CD4-positive, alpha-beta T cell treated with Interleukin-21 for 1 hour (primary cell): ENCODE measurements at regions not wholly inside any gene's neighbourhood (a gene's known extent, or its start where the extent isn't known, plus 50 kb on each side); places are given as distances from the start of the nearest gene placed in this dataset.

Experiments used
- DNase-seq: peaks from one replicate; pipeline ENCODE4 v3.0.0-alpha.2; 2020

DNA sequence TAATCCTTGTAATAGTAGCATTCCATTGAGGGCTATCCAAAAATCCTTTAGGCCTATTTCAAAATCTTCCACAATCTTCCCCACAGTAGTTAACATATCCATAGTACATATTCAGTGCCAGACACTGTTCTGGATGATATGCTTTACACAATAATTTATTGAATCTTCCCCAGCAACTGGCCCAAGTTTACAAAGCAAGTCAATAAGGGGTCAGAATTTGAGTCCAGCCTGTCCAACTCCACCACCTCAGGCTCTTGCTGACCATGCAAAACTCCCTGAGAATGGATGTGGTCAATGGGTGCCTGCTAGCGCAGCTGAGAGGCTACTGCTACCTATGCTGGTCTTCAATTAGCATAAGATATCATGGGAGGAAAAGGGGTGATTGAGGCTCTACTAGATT lies 529.6 kb downstream of the FGF9 start:
- no peak for DNase-seq

DNA sequence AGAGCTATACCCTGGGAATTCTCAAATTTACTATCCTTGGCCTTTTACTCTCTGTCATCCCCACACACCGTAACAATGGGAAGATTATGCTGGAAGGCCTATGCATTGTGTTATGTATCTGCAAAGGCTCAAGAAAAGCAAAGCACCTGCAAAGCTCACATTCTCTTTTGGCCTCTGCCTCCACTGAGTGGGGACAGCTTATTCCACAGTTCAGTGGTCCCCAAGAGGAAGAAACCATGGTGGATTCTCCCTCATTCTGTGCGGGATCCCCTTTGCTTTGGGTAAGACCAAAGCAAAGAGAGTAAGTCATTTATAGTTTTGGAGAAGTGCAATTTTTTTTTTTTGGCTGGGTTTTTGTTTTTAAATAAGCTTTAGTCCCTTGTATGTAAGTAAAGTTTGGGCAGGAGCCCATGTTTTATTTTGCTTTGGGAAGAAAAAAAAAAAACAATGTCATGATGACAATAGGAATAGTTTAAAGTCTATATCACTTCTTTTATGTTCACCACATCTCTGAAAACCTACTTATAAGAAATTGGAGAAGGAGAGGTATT lies 530.6 kb downstream of the FGF9 start:
- DNase-seq, result no peak

DNA sequence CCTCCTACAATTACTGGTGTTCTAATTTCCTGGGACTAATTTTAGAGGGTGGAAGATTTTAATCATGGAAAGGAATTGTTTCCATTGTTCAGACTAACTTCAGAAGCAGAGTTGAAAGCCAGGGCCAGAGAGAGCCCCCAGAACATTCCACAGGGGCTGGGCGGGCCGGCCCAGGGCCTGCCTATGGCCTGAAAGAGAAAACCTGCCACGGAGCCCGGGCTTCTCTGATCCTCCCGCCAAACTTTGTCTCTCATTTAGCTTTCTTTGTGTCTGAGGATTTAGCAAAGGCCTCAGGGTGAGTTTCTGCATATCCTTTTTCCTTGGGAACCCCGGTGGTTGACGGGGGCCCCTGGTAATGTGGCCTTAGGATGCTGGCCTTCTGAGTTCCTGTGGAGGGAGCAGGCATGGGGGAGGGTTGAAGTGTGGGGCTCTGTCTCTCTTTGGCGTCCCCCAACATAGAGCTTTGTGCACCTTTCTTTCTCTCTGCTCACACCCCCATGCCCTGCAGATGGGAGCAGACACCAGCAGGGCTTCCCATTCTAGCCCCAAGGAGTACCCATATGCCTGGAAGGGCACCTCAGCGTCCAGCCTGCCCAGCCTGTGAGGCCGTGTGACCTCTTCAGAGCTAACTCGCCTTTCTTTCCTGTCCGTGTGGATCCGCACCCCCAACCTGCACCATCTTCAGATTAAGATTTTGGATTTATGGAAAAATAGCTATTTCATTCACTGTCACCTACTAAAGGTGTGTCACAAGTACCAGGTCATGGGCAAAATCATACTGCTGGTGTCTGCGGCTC lies 539.5 kb downstream of the FGF9 start:
- DNase-seq, result no peak

DNA sequence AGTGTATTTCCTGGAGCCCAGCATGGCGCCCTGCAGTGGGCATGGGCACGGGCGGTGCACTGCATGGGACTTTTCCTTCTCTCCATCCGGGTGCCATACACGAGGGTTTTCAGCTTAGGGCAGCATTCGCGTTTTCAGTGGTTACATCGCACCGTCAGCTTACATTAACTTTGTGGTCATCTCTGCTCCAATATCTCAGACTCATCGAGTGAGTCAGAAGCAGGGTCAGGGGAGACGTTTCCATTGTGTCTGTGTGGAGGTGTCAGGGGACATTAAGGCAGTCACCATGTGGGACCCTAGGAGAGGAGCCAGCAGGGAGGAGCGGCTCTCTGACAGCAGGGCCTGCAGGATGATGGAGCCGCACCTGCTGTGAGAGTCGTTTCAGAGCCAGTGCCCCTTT lies 541.0 kb downstream of the FGF9 start:
- DNase-seq, result no peak

DNA sequence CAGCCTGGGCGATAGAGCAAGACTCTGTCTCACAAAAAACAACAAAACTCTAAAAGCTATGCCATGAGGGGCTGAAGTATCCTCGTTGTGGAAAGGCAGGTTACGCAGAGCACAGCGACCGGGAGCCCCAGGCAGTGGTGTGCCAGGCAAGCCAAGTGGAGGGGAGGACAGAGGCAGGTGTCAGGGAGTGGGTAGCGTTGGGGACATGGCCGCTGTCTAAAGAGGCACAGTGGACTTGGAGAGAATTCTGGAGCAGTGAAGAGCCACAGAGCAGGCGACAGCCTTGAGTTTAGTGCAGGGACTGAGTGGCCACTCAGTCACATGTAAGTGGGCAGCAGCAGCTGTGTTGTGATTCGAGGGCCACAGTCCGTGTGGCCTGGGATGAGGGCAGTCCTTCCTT lies 541.7 kb downstream of the FGF9 start:
- DNase-seq, result no peak

DNA sequence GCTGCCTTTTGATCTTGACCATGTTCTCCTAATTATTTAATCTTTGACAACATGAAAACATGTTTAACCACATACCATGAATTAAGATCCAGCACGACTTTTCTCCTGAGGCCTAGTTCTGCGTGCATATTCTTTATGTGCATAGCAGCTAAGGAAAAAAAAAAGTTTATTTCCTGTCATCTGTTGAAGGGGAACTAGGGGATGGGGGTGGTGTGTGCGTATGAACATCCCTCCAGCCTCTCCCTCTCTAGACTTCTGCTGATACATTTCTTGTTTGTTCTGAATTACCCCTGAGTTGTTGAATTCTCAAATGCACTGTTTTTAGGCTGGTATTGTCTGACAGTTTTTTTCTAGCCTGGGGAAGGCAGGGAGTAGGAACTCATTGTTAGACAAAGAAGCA lies 543.3 kb downstream of the FGF9 start:
- DNase-seq, result no peak

DNA sequence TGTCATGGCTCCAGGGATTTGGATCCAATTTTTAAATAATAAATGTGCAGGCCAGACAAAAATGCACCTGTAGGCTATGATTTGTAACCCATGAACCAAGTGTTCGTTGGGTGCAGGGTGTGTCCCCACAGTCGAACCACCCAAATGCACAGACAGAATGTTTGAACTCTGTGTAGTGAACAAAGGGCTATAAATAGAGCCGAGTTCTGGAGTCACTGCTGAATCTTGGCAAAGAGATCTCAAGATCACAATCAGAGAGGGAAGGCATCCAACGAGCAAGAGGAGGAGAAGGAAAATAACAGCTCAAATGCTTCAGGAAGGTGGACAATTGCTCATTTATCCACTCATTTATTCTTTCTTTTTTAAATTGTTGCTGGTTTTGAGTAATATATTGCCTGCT lies 547.9 kb downstream of the FGF9 start:
- no peak for DNase-seq

DNA sequence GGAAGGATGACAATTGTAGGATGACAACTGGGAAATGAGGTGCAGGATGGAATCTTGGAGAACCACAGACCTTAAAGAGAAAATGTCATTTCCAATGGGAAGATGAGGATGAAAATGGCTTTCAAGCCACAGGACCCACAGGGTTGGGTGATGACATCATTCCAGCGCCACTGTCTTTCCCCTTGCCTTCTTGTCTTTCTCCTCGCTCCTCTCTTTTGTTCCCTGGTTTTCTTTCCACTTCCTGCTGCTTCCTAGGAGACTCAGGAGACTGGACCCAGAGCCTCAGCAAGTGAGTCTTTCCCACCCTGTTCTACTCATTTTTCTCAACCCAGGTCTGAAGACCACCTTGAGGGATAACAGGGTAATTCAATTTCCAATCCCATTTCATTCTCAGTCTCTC lies 548.8 kb downstream of the FGF9 start:
- DNase-seq, result no peak

DNA sequence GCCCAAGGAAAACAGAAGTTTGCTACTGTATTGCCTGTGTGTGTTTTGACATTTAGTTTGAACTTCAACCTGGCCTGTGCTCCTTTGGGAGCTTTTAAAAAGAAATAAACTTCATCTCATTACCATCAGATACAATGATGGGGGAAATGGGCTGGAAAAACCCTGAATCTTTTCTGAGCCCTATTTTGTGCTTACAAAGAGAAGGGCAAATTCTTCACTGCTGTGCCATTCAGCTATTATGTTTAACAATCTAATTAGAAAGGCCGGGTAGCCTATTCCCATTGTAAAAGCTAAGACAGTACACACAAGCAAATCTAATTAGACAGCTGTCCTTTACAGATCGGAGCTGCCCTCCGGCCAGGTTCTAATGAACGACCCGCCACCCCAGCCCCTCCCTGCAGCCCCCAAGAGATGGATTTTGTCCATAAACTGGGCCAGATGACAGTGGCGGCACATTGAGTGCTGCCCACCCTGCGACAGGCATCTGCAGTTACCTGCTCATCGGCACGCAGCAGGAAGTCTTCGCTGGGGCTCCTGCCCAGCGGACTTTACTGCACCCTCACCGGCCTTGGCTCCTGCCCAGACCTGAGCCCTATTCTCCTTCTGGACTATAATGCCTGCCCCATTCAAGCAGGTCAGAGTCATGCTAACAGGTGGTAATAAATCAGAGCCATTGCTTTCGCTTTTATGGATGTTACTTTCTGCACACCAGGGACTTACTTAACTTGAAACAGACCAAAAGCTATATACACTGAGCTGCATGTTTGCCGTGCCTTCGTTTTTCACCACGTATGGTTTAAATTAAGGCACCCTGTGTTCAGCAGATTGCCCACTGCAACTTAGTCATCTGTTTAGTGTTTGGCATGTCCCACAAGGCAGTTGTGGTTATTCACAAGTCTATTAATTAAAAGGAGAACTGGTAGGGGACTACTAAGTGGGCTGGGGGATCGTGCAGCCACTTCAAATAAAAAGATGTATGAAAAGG lies 549.6 kb downstream of the FGF9 start:
- no peak for DNase-seq

DNA sequence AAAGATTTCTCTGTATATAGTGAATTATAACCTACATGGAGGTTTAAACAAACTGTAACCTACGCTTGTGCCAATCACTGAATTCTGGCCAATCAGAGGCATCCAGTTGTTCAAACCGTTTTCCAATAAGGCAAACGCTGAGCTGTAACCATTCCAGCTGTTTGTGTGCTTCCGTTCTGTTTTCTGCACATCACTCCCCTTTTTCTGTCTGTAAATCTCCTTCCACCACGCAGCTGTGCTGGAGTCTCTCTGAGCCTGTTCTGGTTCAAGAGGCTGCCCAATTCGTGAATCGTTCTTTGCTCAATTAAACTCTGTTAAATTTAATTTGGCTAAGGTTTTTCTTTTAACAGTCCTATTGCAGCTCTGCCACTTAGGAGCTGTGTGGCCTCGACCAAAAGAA lies 552.5 kb downstream of the FGF9 start:
- DNase-seq, result no peak

DNA sequence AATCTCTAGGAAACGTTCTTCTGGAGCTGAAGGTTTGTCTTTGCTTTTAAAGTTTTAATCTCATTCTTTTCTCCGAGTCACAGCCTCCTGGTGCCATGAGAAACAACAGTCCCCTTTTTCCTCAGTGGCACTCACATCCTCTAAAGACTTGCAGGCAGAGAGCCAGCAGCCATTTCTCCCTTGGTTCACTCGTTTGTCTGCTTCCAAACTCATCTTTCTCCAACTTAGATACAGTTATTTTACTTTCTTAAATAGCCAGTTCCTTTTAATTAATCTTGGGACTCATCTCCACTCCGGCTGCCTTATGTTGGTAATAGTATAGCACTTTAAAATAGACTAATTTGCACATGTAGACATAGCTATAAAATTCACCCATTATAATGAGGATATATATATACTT lies 555.2 kb downstream of the FGF9 start:
- DNase-seq, result no peak

DNA sequence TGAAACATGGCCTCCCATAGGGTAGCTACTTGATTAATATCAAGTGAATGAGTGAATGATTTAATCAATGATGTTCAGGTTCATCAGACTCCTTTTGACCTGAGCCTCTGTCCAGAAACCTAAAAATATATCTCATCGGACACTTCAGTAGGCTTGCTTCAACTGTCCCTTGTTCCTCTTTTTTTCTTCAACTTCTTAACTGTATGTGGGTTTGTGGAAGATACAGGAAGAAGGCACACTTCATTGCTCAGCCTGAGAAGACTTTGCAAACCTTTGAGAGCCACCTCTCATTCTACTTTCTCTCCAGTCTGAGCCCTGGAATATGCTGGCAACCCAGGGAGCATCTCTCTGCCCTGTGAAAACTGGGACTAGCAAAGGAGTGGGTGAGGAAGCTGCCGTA lies 557.0 kb downstream of the FGF9 start:
- DNase-seq, result no peak

DNA sequence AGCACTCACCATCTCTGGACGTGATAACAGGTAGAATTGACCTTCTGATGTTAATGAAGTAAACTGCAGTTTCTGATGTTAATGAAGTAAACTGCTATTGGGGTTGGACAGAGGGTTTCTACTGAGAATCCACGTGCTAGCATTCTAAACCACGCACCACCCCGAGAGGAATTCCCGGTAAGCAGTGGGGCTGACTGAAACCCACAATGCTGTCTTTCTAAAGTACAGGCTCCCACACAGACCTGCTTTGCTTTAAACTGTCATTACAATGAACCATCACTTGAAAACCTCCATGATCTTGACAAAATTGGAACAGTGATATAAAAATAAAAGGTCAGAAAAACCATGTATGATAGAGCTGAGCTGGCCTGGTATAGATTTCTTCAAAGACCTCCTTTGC lies 559.0 kb downstream of the FGF9 start:
- no peak for DNase-seq

DNA sequence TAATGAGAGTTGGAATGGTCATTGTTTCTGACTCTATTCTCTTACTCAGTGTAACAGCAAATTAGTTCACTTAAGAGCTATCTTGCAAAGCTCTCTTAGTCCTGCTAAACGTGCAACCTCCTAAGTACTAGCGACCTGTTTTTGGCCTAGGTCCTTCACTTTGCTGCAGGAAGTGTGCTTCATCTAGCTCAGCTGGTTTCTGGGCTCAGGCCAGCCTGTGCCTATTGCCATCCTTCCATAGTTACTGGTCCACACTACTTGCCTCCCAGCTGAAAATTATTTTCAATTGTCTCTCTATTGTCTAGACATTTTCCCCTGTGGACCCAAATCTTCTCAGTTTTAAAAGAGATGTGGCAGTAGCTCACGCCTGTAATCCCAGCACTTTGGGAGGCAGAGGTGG lies 561.3 kb downstream of the FGF9 start:
- no peak for DNase-seq

DNA sequence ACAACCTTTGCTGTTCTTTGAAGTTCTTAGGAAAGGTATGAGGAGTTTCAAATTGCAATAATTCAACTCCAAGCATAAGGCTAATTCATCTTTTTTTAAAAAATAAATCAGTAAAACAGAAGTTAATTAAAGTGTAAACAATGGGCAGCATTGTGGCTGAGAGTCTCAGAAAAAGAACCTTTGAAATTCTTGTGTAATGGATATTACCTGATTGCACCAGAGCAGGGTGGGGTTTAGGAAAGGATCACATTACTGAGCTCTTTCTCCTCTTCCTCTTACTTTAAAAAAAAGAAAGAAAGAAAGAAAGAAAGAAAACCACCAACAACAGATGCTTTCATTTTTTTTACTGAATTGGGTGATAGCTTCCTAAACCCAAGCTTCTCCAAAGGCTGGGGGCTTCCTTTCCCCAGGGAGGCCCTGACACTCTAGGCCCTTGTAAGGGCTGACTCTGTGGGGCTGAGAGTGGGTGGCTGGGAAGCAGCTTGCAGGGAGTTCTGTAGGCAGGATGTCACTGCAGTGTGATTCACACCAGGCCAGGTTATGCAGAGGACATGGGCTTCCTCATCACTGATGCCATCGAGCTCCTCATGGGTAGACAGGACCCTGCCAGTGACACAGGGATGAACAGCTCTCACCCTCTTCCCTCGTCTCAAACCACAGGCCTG lies 564.5 kb downstream of the FGF9 start:
- no peak for DNase-seq

DNA sequence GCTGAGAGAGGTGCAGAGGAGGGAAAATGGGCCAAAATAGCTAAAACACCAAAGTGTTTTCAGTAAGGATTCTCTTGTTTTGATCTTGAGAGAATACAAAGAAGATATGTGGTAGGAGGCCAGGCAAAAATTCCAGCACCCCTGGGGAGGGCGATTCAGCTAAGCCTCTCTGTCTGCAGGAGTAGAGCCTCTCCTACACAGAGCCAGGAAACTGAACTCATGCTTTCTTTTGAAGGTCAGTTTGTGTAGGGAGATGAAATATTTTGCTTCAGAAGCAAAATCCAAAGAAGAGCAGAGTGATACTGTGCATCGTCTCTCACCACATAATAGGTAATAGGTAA lies 565.0 kb downstream of the FGF9 start:
- no peak for DNase-seq

DNA sequence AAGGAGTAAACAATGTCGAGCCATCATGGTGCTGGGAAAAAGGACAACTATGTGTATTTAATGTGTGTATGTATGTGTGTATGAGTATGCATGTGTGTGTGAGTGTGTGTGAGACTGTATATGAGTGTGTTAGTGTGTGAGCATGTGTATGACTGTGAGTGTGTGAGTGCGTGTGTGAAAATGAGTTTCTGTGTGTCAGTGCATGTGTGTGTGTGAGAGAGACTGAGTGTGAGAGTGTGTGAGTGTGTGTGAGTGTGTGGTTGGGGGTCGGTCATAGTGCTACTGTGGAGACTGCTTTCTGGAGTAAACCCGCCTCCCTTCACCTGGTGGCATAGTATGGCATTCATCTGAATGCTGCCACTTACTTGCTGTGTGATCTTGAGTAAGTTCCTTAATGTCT lies 567.4 kb downstream of the FGF9 start:
- no peak for DNase-seq

DNA sequence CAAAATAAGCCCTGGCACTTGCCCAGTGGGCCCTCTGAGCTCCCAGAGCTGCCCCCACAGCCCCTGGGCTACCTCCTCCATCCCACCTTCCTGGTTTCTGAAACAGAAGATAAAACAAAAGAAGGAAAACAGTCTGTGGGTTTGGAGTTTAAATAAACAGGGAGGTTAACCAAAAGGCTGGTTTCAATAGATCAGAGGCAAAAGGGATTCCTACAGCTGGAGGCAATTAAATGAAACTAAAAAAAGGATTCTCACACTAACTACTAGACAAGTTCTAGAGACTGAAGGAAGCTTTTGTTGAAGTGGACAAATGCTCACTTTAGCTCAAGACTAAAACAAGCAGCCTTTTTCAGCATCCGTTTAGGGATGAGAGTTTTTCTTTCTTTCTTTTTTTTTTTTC lies 569.8 kb downstream of the FGF9 start:
- DNase-seq, result no peak

DNA sequence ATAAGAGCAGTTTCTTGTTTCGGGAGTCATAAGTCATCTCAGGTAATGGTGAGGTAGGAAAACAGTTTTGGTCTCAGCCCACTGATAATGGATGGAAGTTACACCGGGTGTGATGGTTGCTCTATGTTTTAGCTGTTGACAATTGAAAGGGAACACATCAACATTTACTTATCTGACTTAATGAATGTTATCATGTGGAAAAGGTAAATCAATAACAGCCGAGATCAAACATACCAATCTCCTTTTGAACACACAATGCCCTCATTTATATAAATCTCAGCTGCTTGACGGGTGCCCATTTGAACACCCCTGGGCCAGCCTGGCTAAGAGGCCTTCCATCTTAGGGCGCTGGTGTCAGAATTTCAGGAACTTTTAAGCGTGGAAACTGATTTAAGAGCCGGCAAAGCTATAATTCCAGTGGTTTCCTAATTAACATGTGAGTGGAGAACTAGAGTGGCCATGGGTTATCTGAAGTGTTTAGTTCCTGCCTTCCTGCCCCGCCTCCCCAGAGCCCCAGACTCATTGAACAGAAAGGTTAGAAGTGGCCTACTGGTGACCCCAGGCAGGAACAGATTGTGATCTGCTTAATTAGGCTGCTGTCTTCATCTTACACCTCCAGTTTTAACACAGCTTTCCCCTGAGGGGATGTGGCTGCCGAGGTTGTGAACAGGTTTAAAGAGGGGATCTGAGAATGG lies 572.7 kb downstream of the FGF9 start:
- no peak for DNase-seq

DNA sequence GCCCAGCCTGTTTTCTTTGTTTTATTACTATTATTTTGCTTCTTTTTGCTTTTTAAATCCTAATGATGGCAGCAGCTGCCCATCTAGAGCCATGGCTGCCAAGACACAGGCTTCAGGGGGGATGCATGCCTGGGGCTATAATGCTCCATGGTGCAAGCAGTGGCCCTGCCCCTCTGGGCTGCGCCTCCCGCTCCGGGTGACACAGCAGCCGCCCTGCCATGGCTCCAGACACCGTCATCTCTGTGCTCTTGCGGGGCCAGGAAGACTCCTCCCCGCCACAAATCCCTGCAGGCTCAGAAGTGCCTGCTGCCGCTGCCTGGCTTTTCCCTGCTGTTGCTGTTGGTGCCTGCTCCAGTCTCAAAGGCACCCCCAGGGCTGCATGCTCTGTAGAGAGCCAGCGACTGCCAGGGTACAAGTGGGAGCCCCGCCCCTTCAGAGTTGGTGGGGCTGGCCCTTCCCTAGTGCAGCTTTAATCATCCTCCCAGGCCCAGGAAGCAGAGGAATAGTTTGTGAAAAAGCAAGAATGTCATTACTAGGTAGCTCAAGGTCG lies 581.5 kb downstream of the FGF9 start:
- DNase-seq, result no peak

DNA sequence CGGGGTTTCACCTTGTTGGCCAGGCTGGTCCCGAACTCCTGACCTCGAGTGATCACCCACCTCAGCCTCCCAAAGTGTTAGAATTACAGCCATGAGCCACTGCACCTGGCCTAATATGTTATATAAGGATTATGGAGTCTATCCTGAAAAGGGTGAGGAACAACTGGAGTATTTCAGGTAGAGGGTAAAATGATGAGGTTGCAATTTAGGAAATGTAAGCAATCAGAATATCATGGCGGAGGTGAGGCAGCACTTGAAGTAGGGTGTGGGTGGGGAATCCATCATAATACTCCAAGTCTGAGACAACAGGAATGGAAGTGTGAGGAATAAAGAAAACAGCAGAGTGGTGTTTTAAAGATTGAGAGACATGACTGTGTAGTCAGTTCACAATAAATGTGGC lies 582.2 kb downstream of the FGF9 start:
- DNase-seq, result no peak

DNA sequence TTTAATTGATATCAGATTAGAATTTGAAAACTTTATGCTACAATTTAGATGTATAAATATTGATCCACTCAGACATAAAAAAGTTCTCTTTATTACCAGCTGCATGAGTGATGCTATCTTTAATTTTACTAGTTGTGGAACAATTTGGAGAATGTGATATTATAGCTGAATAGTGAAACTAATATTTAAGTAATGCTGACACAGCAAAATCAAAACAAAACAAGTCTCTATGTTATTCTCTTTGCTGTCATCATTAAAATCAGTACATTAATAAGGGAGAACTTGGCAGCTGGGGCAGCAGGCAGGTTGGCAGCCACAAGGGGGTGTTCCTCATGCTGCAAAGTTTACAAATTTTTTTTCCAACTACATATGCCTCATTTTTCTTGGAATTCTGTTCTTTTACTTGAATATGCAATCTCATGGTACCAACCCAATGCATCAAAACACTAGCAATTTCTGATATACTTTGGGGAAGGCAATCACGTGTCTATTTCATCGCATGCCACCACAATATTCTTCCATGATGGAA lies 585.3 kb downstream of the FGF9 start:
- DNase-seq, result no peak
